ENCODE measurements at regions not wholly inside any gene's neighbourhood (a gene's known extent, or its start where the extent isn't known, plus 50 kb on each side); places are given as distances from the start of the nearest gene placed in this dataset.

DNA sequence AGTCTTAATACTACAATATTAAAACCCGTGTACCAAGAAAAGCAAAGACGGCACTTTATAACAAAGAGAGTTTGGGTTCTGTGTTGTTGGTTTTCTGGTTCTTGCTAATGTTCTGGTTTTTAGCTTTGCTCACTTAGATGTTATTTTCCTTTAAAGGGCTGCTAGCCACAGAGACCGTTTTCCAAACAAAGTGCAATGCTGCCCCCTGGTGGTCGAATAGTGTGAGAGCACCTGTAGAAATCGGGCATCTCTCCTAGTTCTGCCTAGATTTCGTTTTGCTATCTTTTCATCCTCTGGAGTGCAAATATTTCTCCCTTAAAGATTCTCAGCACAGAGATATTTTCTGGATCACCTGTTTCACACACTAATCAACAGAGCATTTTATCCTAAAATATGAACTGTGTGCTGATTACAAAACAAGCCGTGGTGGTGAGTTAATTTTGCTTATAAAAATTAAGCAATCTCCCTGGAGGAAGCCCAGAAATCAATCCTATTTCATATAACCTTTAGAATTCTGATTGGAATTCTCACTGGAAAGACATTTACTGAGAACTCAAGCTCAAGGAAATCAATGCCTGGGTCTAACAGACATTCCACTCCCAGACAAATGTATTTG, 334.5 kb upstream of the NOCT start:
- peak; percentile 25 for DNase-seq (ENCODE audit: low read depth)
- no peak overlapping the region for H3K4me3 ChIP-seq (ENCODE audit: low read depth, low read length)
- TF ChIP-seq CTCF (IDR thresholded peaks at IDR 0.05; ENCODE audit: low read depth, low read length, missing control alignments): peak; percentile 75

DNA sequence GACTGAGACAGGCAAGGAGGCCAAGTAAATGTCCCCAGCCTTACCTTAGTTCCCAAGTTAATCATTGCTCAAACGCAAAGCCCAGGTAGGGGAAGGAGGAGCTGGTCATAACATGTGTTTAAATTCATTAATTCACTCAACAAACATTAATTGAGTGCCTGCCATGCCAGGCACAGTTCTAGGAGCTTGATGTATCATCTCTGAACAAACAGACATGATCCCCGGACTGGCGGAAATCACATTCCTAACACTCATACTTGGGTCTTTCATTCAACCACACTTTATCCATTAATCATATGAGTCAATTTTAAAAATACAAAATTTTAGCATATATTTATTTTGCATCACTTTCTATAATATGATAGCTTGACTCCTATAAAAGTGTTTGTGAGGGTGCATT, 335.3 kb upstream of the NOCT start:
- DNase-seq (ENCODE audit: low read depth): no peak
- no peak for TF ChIP-seq CTCF (IDR thresholded peaks at IDR 0.05; ENCODE audit: low read depth, low read length, missing control alignments)
- no peak overlapping the region for H3K4me3 ChIP-seq (ENCODE audit: low read depth, low read length)

GRCh38 chr4:138678985-138679746, 336.4 kb upstream of the NOCT start:
- no peak overlapping the region for H3K4me3 ChIP-seq (ENCODE audit: low read depth, low read length)
- DNase-seq (ENCODE audit: low read depth): no peak
- no peak for TF ChIP-seq CTCF (IDR thresholded peaks at IDR 0.05; ENCODE audit: low read depth, low read length, missing control alignments)

DNA sequence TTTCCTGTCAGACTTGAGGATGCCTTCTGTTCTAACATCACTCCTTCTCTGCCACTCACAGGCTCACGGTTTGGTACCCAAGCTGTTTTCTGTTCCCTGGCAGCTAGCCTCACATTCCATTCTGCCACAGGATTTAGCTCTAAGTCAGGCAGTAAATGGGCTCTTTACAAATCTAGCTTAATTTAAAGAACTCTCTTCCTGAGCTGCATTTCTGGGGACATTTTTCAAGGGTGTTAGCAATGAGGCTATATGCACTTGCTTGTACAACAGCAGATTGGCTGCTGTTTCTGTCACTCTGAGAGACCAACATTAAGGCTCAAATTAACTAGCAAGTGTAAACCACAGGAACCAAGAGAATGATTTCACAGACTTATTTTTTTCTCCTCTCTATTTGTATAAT, 337.8 kb upstream of the NOCT start:
- H3K4me3 ChIP-seq (ENCODE audit: low read depth, low read length): no peak overlapping the region
- TF ChIP-seq CTCF (IDR thresholded peaks at IDR 0.05; ENCODE audit: low read depth, low read length, missing control alignments): no peak
- DNase-seq (ENCODE audit: low read depth): no peak

GRCh38 chr4:138677212-138677611, 338.4 kb upstream of the NOCT start:
- H3K4me3 ChIP-seq (ENCODE audit: low read depth, low read length): no peak overlapping the region
- TF ChIP-seq CTCF (IDR thresholded peaks at IDR 0.05; ENCODE audit: low read depth, low read length, missing control alignments): no peak
- DNase-seq (ENCODE audit: low read depth): no peak

DNA sequence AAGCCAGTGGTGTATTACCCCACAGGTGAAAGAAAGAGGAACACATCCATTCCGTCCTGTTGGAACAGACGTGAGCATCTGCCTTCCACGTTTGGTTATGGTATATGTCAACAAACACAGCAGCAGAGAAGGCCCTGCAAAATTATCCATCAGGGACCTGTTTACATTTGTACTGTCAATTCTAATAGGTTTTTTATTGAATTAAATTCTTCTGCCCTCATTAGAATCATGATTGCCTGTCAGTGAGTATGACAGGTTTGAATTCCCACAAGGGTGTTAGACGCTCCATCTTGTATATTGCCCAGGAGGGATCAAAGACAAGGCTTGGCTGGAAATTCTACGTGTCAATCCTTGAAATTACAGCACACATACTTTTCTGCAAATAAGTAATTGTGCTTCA, 339.9 kb upstream of the NOCT start:
- no peak overlapping the region for H3K4me3 ChIP-seq (ENCODE audit: low read depth, low read length)
- DNase-seq (ENCODE audit: low read depth): no peak
- no peak for TF ChIP-seq CTCF (IDR thresholded peaks at IDR 0.05; ENCODE audit: low read depth, low read length, missing control alignments)

DNA sequence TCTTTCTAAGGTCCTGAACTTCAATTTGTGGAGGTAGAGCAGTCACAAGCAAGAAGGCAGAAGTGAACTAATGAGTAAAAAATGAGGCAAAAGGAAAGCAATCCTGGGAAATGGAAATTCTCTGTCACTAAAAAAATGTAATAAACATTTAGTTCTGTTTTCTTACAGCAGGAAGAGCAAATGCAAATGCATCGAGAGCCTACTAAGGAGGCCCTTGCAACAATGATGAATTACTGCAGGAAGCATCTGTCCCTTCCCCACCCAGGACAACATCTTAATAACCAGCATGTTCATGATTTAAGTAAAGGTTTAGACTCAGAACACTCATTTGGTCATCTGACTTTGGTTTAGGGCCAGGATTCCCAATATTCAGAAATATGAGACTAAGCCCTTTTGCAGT, 341.4 kb upstream of the NOCT start:
- no peak for DNase-seq (ENCODE audit: low read depth)
- no peak for TF ChIP-seq CTCF (IDR thresholded peaks at IDR 0.05; ENCODE audit: low read depth, low read length, missing control alignments)
- no peak overlapping the region for H3K4me3 ChIP-seq (ENCODE audit: low read depth, low read length)

Data from GM12864 (cell line).